Fibroblast of skin of scalp (primary cell): ENCODE measurements at regions not wholly inside any gene's neighbourhood (a gene's known extent, or its start where the extent isn't known, plus 50 kb on each side); places are given as distances from the start of the nearest gene placed in this dataset.

Experiments used
- DNase-seq: peaks from one replicate; pipeline ENCODE4 v3.0.0-alpha.2; 2013

GRCh38 chr18:64982414-64983055 lies 768.3 kb upstream of the CDH7 start:
- DNase-seq, result no peak

GRCh38 chr18:64981915-64982314 lies 768.9 kb upstream of the CDH7 start:
- DNase-seq, result no peak

DNA sequence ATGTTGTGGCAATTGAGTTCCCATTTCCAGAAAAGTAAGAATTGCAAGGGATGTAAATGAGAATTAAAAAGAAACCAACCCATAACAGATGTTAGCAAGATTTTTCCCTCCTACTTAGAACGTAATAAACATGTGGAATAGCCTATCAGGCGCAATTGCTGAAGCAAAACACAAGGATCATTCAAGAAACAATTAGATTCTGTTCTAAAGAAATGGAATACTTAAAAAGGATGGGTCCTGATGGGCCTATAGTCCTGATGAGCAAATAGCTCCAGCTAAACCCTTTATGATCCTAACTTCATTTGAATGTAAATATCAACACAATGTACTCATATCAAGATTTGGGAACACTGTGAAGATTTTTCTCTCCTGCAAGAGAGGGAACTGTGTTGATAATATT lies 771.0 kb upstream of the CDH7 start:
- no peak for DNase-seq

GRCh38 chr18:64974391-64975125 lies 776.3 kb upstream of the CDH7 start:
- DNase-seq, result no peak

GRCh38 chr18:64972545-64972944 lies 778.3 kb upstream of the CDH7 start:
- DNase-seq, result peak; percentile 37

- peak; percentile 43 for DNase-seq
Observed at GRCh38 chr18:64966667-64967066, 784.1 kb upstream of the CDH7 start.

GRCh38 chr18:64956465-64956864 lies 794.3 kb upstream of the CDH7 start:
- no peak for DNase-seq

- no peak for DNase-seq
Observed at GRCh38 chr18:64949885-64950284, 800.9 kb upstream of the CDH7 start.

GRCh38 chr18:64936671-64937070 lies 787.8 kb upstream of the LINC00305 start:
- DNase-seq, result no peak

DNA sequence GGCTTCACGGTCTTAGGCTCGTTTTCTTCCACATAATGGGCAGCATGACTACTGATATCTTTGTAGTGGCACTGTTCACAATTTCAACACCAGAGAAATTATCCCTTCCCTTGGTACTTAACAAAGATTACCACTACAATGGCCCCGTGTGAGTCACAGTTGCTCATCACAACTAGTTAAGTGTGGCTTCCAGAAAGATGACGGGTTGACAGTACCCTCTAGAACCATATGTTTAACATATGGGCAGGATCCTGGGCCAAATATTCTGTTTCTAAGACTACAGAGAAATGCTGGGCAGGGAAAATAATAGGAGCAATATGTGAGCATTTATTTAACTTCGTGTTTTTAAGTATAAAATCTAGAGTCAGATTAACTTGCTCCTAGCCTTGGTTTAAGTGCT lies 780.1 kb upstream of the LINC00305 start:
- peak; percentile 83 for DNase-seq

- no peak for DNase-seq
Observed at GRCh38 chr18:64919971-64920570, 771.2 kb upstream of the LINC00305 start.

GRCh38 chr18:64918851-64919250 lies 770.0 kb upstream of the LINC00305 start:
- no peak for DNase-seq

DNA sequence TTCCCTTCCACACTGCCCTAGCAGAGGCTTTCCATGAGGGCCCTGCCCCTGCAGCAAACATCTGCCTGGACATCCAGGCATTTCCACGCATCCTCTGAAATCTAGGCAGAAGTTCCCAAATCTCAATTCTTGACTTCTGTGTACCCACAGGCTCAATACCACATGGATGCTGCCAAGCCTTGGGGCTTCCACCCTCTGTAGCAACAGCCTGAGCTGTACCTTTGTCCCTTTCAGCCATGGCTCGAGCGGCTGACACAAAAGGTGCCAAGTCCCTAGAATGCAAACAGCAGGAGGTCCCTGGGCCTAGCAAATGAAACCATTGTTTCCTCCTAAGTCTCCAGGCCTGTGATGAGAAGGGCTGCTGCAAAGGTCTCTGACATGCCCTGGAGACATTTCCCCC lies 744.5 kb upstream of the LINC00305 start:
- no peak for DNase-seq

- DNase-seq, result no peak
Observed at GRCh38 chr18:64888956-64889355, 740.1 kb upstream of the LINC00305 start.

DNA sequence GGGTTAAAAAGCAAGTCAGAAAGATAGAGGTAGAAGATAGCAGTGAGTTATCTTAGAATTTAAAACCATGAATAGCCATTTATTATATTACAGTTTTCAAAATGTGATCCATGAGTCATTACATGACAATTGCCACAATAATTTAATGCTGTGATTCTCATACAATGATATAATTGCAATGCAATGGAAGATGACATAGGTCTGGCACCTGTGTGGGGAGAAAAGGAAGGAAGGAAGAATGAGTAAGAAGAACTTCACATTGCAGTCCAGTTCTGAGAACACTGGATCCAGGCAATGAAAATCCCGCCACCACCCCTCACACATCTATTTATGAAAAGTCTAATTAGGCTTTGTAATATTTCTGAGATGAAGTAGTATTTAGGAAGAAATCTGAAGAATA lies 738.1 kb upstream of the LINC00305 start:
- DNase-seq, result no peak

- DNase-seq, result no peak
Observed at GRCh38 chr18:64882896-64883295, 734.0 kb upstream of the LINC00305 start.

GRCh38 chr18:64876833-64877232 lies 727.9 kb upstream of the LINC00305 start:
- DNase-seq, result no peak

DNA sequence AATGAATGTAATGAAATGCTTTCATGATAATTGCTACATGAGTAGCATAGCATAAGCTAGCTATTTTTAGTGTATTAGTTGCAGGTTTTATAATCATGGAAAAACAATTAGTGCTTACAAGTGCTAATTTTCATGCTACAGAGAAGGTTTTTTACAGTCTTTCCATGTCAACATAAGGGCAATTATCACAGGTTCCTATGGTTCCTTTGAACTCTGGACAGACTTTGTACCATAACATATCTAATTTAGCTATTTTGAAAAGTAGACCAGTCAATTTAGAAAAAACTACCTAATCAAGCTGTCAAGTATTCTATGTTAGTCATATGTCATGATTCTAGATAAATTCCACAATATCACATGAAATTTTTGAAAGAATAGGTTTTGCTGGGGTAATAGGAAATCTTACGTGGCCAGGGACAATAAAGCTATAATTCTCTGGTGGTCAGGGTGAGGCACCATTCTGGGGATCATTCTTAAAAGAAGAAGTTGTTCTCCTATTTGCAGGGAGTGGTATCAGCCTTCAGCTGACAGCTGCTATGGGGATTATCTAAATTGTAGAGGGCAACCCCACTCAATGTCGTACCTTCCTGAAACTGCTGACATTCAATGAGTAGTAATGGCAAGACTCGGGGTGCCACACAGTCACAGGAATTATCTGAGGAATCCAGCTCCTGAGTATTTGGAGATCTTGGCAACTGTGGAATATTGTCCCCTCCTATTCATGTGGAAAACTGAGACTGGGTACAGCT lies 724.0 kb upstream of the LINC00305 start:
- no peak for DNase-seq

GRCh38 chr18:64854112-64854511 lies 705.2 kb upstream of the LINC00305 start:
- no peak for DNase-seq

DNA sequence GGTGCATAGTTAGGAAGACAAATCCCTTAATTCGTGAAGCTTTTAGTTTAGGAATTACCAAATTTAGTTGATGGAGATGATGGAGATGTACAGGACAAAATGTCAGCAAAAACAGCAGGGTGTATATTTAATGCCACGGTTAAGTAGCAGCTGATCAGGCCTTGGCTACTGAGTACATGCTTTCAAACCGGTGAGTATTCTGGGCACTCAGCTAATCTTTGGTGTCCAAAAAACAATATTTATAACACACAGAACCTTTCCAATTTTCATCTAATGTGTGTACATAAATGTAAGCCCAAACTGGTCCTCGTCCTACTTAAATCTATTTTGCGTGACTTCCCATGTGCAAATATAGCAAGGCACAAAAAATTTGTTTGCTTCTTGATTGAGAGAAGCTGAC lies 703.4 kb upstream of the LINC00305 start:
- DNase-seq, result no peak

DNA sequence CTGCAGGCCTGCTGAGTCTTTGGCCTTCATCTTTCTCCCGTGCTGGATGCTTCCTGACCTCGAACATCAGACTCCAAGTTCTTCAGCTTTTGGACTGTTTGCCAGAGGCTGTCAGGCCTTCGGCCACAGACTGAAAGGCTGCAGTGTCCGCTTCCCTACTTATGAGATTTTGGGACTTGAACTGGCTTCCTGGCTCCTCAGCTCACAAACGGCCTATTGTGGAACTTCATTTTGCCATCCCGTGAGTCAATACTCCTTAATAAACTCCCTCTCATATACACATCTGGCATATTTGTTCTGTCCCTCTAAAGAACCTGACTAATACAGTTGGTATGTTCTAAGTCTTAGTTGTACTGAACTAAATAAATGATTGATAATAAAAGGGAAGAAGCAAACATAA lies 702.8 kb upstream of the LINC00305 start:
- no peak for DNase-seq

DNA sequence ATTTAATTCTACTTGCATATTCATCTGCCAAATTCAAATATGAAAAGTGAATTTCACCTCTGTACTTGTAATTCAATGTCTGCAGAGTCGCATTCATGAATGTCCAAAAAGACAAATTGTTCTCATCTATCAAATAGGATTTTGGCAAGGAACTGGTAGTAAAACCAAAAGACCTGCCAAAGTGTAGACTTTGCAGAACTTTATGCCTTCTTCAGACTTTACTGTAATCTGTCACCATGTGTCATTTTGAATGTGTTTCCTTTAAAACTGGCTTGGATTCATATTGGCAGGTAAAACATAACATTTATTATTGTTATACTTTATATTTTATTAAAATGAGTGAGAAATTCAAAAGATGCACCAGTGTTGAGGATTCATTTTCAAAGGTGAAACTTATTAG lies 701.9 kb upstream of the LINC00305 start:
- no peak for DNase-seq
